ENCODE measurements at regions not wholly inside any gene's neighbourhood (a gene's known extent, or its start where the extent isn't known, plus 50 kb on each side); places are given as distances from the start of the nearest gene placed in this dataset.
"Not testable (repeated sequence)": the region's sequence is repeated elsewhere in the genome, so short reads cannot be mapped to it uniquely, and the experiment has no call there.

GRCh38 chrX:122047261-122047660 lies 999.9 kb downstream of the GLUD2 start:
- no peak for DNase-seq (ENCODE audit: low spot score)

GRCh38 chrX:122055460-122055859 lies 1008.0 kb downstream of the GLUD2 start:
- DNase-seq (ENCODE audit: low spot score), result no peak

- DNase-seq (ENCODE audit: low spot score), result no peak
Observed at GRCh38 chrX:122055979-122056715, 1008.7 kb downstream of the GLUD2 start.

GRCh38 chrX:122076241-122076640 lies 1028.8 kb downstream of the GLUD2 start:
- DNase-seq (ENCODE audit: low spot score), result no peak

GRCh38 chrX:122078079-122078478 lies 1030.7 kb downstream of the GLUD2 start:
- no peak for DNase-seq (ENCODE audit: low spot score)

GRCh38 chrX:122087341-122087740 lies 1039.9 kb downstream of the GLUD2 start:
- DNase-seq (ENCODE audit: low spot score), result no peak

GRCh38 chrX:122091571-122091970 lies 1044.2 kb downstream of the GLUD2 start:
- no peak for DNase-seq (ENCODE audit: low spot score)

- DNase-seq (ENCODE audit: low spot score), result no peak
Observed at GRCh38 chrX:122092360-122092759, 1045.0 kb downstream of the GLUD2 start.

GRCh38 chrX:122092978-122093377 lies 1045.6 kb downstream of the GLUD2 start:
- no peak for DNase-seq (ENCODE audit: low spot score)

GRCh38 chrX:122094611-122095010 lies 1047.2 kb downstream of the GLUD2 start:
- DNase-seq (ENCODE audit: low spot score), result no peak

GRCh38 chrX:122113376-122113775 lies 1066.0 kb downstream of the GLUD2 start:
- no peak for DNase-seq (ENCODE audit: low spot score)

- DNase-seq (ENCODE audit: low spot score), result no peak
Observed at GRCh38 chrX:122113896-122114295, 1066.5 kb downstream of the GLUD2 start.

GRCh38 chrX:122115604-122116003 lies 1068.2 kb downstream of the GLUD2 start:
- DNase-seq (ENCODE audit: low spot score), result no peak

- no peak for DNase-seq (ENCODE audit: low spot score)
Observed at GRCh38 chrX:122119361-122119760, 1064.7 kb upstream of the GRIA3 start.

- DNase-seq (ENCODE audit: low spot score), result no peak
Observed at GRCh38 chrX:122122274-122122673, 1061.8 kb upstream of the GRIA3 start.

GRCh38 chrX:122133478-122133877 lies 1050.6 kb upstream of the GRIA3 start:
- no peak for DNase-seq (ENCODE audit: low spot score)

- DNase-seq (ENCODE audit: low spot score), result no peak
Observed at GRCh38 chrX:122134291-122134690, 1049.8 kb upstream of the GRIA3 start.

- DNase-seq (ENCODE audit: low spot score), result peak; percentile 14
Observed at GRCh38 chrX:122135070-122135469, 1049.0 kb upstream of the GRIA3 start.

- not testable (repeated sequence) for DNase-seq (ENCODE audit: low spot score)
Observed at GRCh38 chrX:122140219-122140618, 1043.9 kb upstream of the GRIA3 start.

- no peak for DNase-seq (ENCODE audit: low spot score)
Observed at GRCh38 chrX:122154019-122154418, 1030.1 kb upstream of the GRIA3 start.

- no peak for DNase-seq (ENCODE audit: low spot score)
Observed at GRCh38 chrX:122168241-122168640, 1015.8 kb upstream of the GRIA3 start.

- no peak for DNase-seq (ENCODE audit: low spot score)
Observed at GRCh38 chrX:122184791-122185190, 999.3 kb upstream of the GRIA3 start.

GRCh38 chrX:122187069-122187713 lies 996.9 kb upstream of the GRIA3 start:
- DNase-seq (ENCODE audit: low spot score), result no peak

GRCh38 chrX:122188751-122189150 lies 995.3 kb upstream of the GRIA3 start:
- no peak for DNase-seq (ENCODE audit: low spot score)
